Nephron progenitor cell (in vitro differentiated cells): ENCODE measurements at regions not wholly inside any gene's neighbourhood (a gene's known extent, or its start where the extent isn't known, plus 50 kb on each side); places are given as distances from the start of the nearest gene placed in this dataset.

Experiments used
- DNase-seq: peaks from one replicate; pipeline ENCODE4 v3.0.0; 2021
- H3K27ac Mint-ChIP-seq: 2 replicates; pipeline ENCODE4 v1.8.0; 2021; ENCODE audit warnings: mild to moderate bottlenecking, moderate library complexity, mixed read lengths
- H3K27me3 Mint-ChIP-seq: 2 replicates; pipeline ENCODE4 v1.8.0; 2021; ENCODE audit warnings: mild to moderate bottlenecking, low read depth, mixed read lengths; ENCODE audit not compliant: poor library complexity
- H3K36me3 Mint-ChIP-seq: 2 replicates; pipeline ENCODE4 v1.8.0; 2021; ENCODE audit warnings: low read depth, mixed read lengths
- H3K4me1 Mint-ChIP-seq: 2 replicates; pipeline ENCODE4 v1.8.0; 2021; ENCODE audit warnings: mixed read lengths
- H3K4me3 Mint-ChIP-seq: 2 replicates; pipeline ENCODE4 v1.8.0; 2021; ENCODE audit warnings: mild to moderate bottlenecking, moderate library complexity, mixed read lengths
- H3K9me3 Mint-ChIP-seq: 2 replicates; pipeline ENCODE4 v1.8.0; 2021; ENCODE audit warnings: mild to moderate bottlenecking, moderate library complexity, mixed read lengths
- TF ChIP-seq, protein P1 (sequence below): fragments of 200-600 bp; sonication (generic); IDR thresholded peaks from 2 replicates; pipeline ENCODE4 v1.5.0; 2021; ENCODE audit warnings: antibody characterized with exemption

DNA sequence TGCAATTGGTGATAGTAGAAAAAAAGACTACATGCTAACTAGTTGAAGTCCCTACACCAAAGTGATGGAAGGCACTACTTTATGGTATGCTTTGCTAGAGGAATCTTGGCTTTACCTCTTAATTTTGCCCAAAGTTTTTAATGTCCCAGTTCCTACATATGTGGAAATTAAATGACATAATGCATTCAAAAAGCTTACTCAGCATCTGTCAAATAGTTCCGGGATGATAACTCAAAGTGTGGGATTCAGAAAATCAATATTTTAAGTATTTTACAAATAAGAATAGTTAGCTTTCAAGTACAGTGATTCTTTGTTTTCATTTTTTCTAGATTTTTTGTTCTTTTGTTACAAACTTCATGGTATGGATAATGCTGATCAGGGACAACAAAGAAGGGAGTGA, 211.6 kb downstream of the PCDH20 start:
- Mint-ChIP-seq H3K27me3 (no peaks in the 10 kb centered on the region), H3K9me3 (no peaks in the 10 kb centered on the region), H3K36me3 (no peaks in the 10 kb centered on the region), H3K27ac (no peak overlapping the region), H3K4me3 (no peak overlapping the region), H3K4me1 (no peaks in the 10 kb centered on the region)
- DNase-seq, result no peak
- TF ChIP-seq, protein P1, sequence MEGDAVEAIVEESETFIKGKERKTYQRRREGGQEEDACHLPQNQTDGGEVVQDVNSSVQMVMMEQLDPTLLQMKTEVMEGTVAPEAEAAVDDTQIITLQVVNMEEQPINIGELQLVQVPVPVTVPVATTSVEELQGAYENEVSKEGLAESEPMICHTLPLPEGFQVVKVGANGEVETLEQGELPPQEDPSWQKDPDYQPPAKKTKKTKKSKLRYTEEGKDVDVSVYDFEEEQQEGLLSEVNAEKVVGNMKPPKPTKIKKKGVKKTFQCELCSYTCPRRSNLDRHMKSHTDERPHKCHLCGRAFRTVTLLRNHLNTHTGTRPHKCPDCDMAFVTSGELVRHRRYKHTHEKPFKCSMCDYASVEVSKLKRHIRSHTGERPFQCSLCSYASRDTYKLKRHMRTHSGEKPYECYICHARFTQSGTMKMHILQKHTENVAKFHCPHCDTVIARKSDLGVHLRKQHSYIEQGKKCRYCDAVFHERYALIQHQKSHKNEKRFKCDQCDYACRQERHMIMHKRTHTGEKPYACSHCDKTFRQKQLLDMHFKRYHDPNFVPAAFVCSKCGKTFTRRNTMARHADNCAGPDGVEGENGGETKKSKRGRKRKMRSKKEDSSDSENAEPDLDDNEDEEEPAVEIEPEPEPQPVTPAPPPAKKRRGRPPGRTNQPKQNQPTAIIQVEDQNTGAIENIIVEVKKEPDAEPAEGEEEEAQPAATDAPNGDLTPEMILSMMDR, result no peak

DNA sequence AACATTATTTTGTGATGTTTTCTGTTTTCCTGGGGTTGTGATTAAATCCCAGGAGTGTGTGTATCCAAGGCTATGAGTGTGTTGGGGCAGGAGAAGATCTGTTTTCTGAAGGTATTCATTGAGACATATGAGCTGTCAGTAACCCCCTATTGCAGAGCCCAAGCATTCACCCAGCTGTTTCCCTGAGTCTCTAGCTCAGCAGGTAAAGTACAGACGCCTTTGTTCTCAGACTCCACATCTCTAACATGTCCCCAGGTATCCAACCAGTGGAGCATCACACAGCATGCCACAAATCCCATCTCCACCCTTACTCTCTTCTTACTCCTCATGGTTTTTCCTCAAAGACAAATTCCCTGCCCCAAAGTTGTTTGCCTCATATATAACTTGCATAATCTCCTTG, 213.6 kb downstream of the PCDH20 start:
- no peaks in the 10 kb centered on the region for H3K4me1 Mint-ChIP-seq
- no peaks in the 10 kb centered on the region for H3K27me3 Mint-ChIP-seq
- TF ChIP-seq, protein P1, result no peak
- no peak overlapping the region for H3K4me3 Mint-ChIP-seq
- no peaks in the 10 kb centered on the region for H3K36me3 Mint-ChIP-seq
- H3K9me3 Mint-ChIP-seq, result no peaks in the 10 kb centered on the region
- H3K27ac Mint-ChIP-seq, result no peak overlapping the region
- DNase-seq, result no peak

DNA sequence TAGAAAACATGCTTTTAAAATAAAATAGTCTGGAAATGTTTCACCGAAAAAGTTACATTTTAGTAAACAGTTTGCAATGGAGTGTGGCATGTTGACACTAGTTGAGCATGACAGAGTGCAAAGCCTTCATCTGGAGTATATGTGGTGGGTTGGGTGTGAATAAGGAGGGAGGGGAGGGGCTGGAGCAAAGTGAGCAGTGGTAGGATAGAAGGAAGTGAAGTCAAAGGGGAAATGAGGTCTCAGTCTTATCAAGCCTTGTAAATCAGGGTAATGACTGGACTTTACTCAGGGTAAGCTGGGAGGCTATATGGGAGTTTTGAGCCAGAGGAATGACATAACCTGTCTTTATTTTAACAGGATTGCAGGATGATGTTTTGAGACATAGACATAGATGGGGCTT, 222.8 kb downstream of the PCDH20 start:
- H3K36me3 Mint-ChIP-seq, result no peaks in the 10 kb centered on the region
- no peaks in the 10 kb centered on the region for H3K9me3 Mint-ChIP-seq
- peaks cover 3% of the 10 kb centered on the region for H3K27me3 Mint-ChIP-seq
- no peak for DNase-seq
- H3K4me1 Mint-ChIP-seq, result no peaks in the 10 kb centered on the region
- no peak overlapping the region for H3K27ac Mint-ChIP-seq
- TF ChIP-seq, protein P1, result no peak
- no peak overlapping the region for H3K4me3 Mint-ChIP-seq

DNA sequence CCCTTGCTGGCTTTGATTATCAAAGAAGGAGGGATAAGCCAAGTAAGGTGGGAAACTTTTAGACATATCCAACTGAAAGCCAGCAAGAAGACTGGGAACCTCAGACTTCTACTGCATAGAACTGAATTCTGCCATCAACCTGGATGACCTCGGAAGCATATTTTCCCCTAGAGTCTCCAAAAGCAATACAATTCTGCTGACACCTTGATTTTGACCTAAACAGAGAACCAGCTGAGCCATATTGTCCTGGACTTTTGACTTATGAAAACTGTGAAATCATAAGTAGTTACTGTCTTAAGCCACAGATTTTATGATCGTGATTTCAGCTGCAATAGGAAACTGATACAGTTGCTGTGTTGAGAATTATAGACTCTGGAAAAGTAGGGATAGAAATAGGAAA, 227.6 kb downstream of the PCDH20 start:
- Mint-ChIP-seq H3K4me3 (no peak overlapping the region), H3K9me3 (no peaks in the 10 kb centered on the region), H3K27me3 (no peaks in the 10 kb centered on the region), H3K36me3 (no peaks in the 10 kb centered on the region), H3K4me1 (no peaks in the 10 kb centered on the region), H3K27ac (no peak overlapping the region)
- no peak for DNase-seq
- TF ChIP-seq, protein P1, result no peak

DNA sequence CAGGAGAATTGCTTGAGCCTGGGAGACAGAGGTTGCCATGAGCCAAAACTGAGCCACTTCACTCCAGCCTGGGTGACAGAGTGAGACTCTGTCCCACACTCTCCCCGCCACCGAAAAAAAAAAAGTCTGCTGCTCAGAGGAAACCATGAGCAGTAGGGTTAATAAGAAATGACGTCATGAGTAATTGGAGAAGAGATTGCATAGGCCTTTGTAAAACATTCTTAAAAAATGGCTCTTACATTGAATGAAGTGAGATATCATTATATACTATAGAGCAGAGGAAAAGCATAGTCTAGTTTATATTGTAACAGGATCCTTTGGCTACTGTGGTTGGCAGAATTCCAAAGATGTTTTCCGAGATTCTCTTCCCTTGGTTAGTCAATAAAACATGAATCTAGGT, 228.2 kb downstream of the PCDH20 start:
- Mint-ChIP-seq H3K27ac (no peak overlapping the region), H3K4me3 (no peak overlapping the region), H3K4me1 (no peaks in the 10 kb centered on the region), H3K36me3 (no peaks in the 10 kb centered on the region), H3K27me3 (no peaks in the 10 kb centered on the region), H3K9me3 (no peaks in the 10 kb centered on the region)
- TF ChIP-seq, protein P1, result no peak
- no peak for DNase-seq

DNA sequence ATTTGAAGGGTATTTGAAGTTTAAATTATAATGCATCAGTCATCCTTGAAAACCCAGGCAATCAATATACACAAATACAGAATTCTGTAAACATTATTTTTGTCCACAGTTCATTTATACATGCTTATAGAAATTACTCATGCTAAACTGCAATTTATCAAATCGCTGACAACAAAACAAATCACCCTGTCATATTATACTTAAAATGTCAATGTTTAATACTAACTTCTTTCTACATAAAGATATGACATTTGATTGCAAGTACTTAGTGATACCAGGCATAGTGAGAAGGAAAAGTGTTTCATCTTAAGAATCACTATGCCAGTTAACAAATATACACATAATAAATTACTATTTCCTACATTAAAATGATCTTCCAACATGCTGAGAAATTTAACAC, 232.0 kb downstream of the PCDH20 start:
- no peaks in the 10 kb centered on the region for H3K4me1 Mint-ChIP-seq
- H3K27ac Mint-ChIP-seq, result no peak overlapping the region
- no peak for DNase-seq
- TF ChIP-seq, protein P1, result no peak
- H3K27me3 Mint-ChIP-seq, result no peaks in the 10 kb centered on the region
- no peak overlapping the region for H3K4me3 Mint-ChIP-seq
- H3K9me3 Mint-ChIP-seq, result no peaks in the 10 kb centered on the region
- H3K36me3 Mint-ChIP-seq, result no peaks in the 10 kb centered on the region
